AG09309 (cell line): ENCODE measurements at regions not wholly inside any gene's neighbourhood (a gene's known extent, or its start where the extent isn't known, plus 50 kb on each side); places are given as distances from the start of the nearest gene placed in this dataset.

ENCODE experiments used
- DNase-seq: peaks from one replicate; pipeline ENCODE4 v3.0.0-alpha.2; 2010; ENCODE audit warnings: low read depth
- H3K4me3 ChIP-seq: 2 replicates; pipeline ENCODE4 v1.5.1; 2011; ENCODE audit warnings: mild to moderate bottlenecking, low read depth, low read length, moderate library complexity; ENCODE audit not compliant: control insufficient read depth
- CTCF ChIP-seq: IDR thresholded peaks from 2 replicates; pipeline ENCODE4 v1.5.1; 2011; ENCODE audit warnings: mild to moderate bottlenecking, low read depth, low read length, inconsistent platforms; ENCODE audit not compliant: insufficient read depth, control insufficient read depth; ENCODE audit errors: missing control alignments

- no peak overlapping the region for H3K4me3 ChIP-seq
- no peak for TF ChIP-seq CTCF
Measured at GRCh38 chr2:122210065-122210464, 454.6 kb downstream of the TSN start.

GRCh38 chr2:122210898-122211856 lies 455.7 kb downstream of the TSN start:
- DNase-seq: no peak
- H3K4me3 ChIP-seq: no peak overlapping the region
- no peak for TF ChIP-seq CTCF

More at GRCh38 chr2:122210065-122210464, 454.6 kb downstream of the TSN start:
- no peak for DNase-seq

GRCh38 chr2:122213312-122213711 lies 457.9 kb downstream of the TSN start:
- no peak overlapping the region for H3K4me3 ChIP-seq
- no peak for DNase-seq
- no peak for TF ChIP-seq CTCF

GRCh38 chr2:122216071-122216470 lies 460.6 kb downstream of the TSN start:
- H3K4me3 ChIP-seq: no peak overlapping the region
- DNase-seq: no peak
- TF ChIP-seq CTCF: no peak

GRCh38 chr2:122216901-122217300 lies 461.4 kb downstream of the TSN start:
- H3K4me3 ChIP-seq: no peak overlapping the region
- DNase-seq: no peak
- no peak for TF ChIP-seq CTCF

GRCh38 chr2:122218596-122218995 lies 463.1 kb downstream of the TSN start:
- no peak for DNase-seq
- TF ChIP-seq CTCF: no peak
- H3K4me3 ChIP-seq: no peak overlapping the region

GRCh38 chr2:122219504-122219903 lies 464.1 kb downstream of the TSN start:
- no peak for DNase-seq
- H3K4me3 ChIP-seq: no peak overlapping the region
- no peak for TF ChIP-seq CTCF
